Stomach (tissue), 4 donors: ENCODE measurements at regions not wholly inside any gene's neighbourhood (a gene's known extent, or its start where the extent isn't known, plus 50 kb on each side); places are given as distances from the start of the nearest gene placed in this dataset.

Experiments
- POLR2A ChIP-seq, 4 donors: fragments of 450-650 bp; IDR thresholded peaks; one replicate each; pipeline ENCODE4 v1.6.1; 2016; ENCODE audit warnings: antibody characterized with exemption in 4 of 4, control low read depth in 2 of 4, mild to moderate bottlenecking in 1 of 4, moderate library complexity in 1 of 4
- POLR2AphosphoS5 ChIP-seq, 3 donors: sonication (generic); formaldehyde crosslinking; IDR thresholded peaks; one replicate each; pipeline ENCODE4 v1.6.1; 2016; ENCODE audit warnings: antibody characterized with exemption in 3 of 3
- TF ChIP-seq, protein P1 (sequence below), 7 experiments: fragments of 450-650 bp in 4 of 7; fragments of 200-600 bp in 3 of 7; sonication (generic) in 3 of 7; IDR thresholded peaks; one replicate each; pipeline ENCODE4 v1.5.1; 2016 to 2019; ENCODE audit warnings: antibody characterized with exemption in 7 of 7, control low read depth in 2 of 7, mild to moderate bottlenecking in 1 of 7

DNA sequence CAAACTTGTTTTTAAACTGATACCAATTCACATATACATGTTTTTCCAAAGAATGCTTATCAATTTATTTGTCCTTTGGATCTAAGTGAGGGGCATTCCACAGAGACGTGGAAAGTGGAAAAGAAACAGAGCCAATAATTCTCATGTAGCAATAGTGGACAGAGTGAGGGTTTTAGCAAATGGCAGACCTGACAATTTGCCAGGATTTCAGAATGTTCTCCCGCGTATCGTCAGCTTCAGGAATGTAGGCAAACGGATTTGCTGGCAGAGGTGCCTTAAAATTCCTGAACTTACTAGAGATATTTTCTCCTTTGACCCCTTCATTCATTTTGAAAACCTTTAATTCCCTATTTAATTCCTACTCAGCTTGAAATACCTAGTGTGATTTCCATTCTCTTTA is 193.4 kb upstream of the CPHXL start:
- TF ChIP-seq, protein P1, sequence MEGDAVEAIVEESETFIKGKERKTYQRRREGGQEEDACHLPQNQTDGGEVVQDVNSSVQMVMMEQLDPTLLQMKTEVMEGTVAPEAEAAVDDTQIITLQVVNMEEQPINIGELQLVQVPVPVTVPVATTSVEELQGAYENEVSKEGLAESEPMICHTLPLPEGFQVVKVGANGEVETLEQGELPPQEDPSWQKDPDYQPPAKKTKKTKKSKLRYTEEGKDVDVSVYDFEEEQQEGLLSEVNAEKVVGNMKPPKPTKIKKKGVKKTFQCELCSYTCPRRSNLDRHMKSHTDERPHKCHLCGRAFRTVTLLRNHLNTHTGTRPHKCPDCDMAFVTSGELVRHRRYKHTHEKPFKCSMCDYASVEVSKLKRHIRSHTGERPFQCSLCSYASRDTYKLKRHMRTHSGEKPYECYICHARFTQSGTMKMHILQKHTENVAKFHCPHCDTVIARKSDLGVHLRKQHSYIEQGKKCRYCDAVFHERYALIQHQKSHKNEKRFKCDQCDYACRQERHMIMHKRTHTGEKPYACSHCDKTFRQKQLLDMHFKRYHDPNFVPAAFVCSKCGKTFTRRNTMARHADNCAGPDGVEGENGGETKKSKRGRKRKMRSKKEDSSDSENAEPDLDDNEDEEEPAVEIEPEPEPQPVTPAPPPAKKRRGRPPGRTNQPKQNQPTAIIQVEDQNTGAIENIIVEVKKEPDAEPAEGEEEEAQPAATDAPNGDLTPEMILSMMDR (IDR thresholded peaks at IDR 0.05): no peak
- TF ChIP-seq POLR2AphosphoS5 (IDR thresholded peaks at IDR 0.05) (no peak), POLR2A (IDR thresholded peaks at IDR 0.05) (no peak)
